CD8-positive, alpha-beta memory T cell (primary cell): ENCODE measurements at regions not wholly inside any gene's neighbourhood (a gene's known extent, or its start where the extent isn't known, plus 50 kb on each side); places are given as distances from the start of the nearest gene placed in this dataset.

Experiments
- CTCF ChIA-PET: fragments of 350-600 bp; sonication (Branson Sonifier 250); formaldehyde crosslinking; loops from one replicate; lab custom pipeline; 2021; ENCODE audit warnings: antibody characterized with exemption; lab: Charles Lee
- POLR2A ChIA-PET: fragments of 350-600 bp; sonication (Branson Sonifier 250); formaldehyde crosslinking; loops from one replicate; lab custom pipeline; 2021; ENCODE audit warnings: antibody characterized with exemption; lab: Charles Lee
- DNase-seq, 5 donors: peaks; one replicate each; pipeline versions ENCODE4 v3.0.0 to v3.0.0-alpha.2; 2020 to 2022; ENCODE audit warnings: mixed read lengths in 1 of 5
- H3K27ac ChIP-seq: one replicate; pipeline ENCODE4 v1.7.0; 2013; ENCODE audit warnings: low read depth, mild to moderate bottlenecking, low read length, moderate library complexity
- H3K27me3 ChIP-seq: 2 replicates; pipeline ENCODE4 v1.7.0; 2013; ENCODE audit warnings: low read length, mild to moderate bottlenecking; ENCODE audit not compliant: insufficient read depth, poor library complexity, severe bottlenecking
- H3K36me3 ChIP-seq: 2 replicates; pipeline ENCODE4 v1.7.0; 2013; ENCODE audit warnings: mild to moderate bottlenecking, low read length, moderate library complexity; ENCODE audit not compliant: insufficient read depth
- H3K4me1 ChIP-seq: 2 replicates; pipeline ENCODE4 v1.7.0; 2013; ENCODE audit warnings: mild to moderate bottlenecking, low read length, moderate library complexity; ENCODE audit not compliant: insufficient read depth
- H3K4me3 ChIP-seq: 2 replicates; pipeline ENCODE4 v1.7.0; 2013; ENCODE audit warnings: mild to moderate bottlenecking, low read length
- H3K9me3 ChIP-seq: 2 replicates; pipeline ENCODE4 v1.7.0; 2013; ENCODE audit warnings: mild to moderate bottlenecking, low read length
- H3K27ac Mint-ChIP-seq, 8 donors: one replicate each; pipeline ENCODE4 v1.8.0; 2020 to 2021; ENCODE audit warnings: mixed read lengths in 8 of 8, mild to moderate bottlenecking in 6 of 8, inconsistent platforms in 3 of 8, moderate library complexity in 3 of 8
- H3K27me3 Mint-ChIP-seq, 2 donors: one replicate each; pipeline ENCODE4 v1.8.0; 2020 to 2021; ENCODE audit warnings: mixed read lengths in 2 of 2, mild to moderate bottlenecking in 1 of 2, moderate library complexity in 1 of 2
- H3K36me3 Mint-ChIP-seq, 3 donors: one replicate each; pipeline ENCODE4 v1.8.0; 2020 to 2021; ENCODE audit warnings: mixed read lengths in 3 of 3, inconsistent platforms in 1 of 3, mild to moderate bottlenecking in 1 of 3
- H3K4me1 Mint-ChIP-seq, 3 donors: one replicate each; pipeline ENCODE4 v1.8.0; 2020 to 2021; ENCODE audit warnings: mixed read lengths in 3 of 3, inconsistent platforms in 1 of 3, mild to moderate bottlenecking in 1 of 3
- H3K4me3 Mint-ChIP-seq, 7 donors: one replicate each; pipeline ENCODE4 v1.8.0; 2020 to 2021; ENCODE audit warnings: mixed read lengths in 7 of 7, mild to moderate bottlenecking in 6 of 7, moderate library complexity in 4 of 7, inconsistent platforms in 2 of 7
- H3K9me3 Mint-ChIP-seq, 5 donors: one replicate each; pipeline ENCODE4 v1.8.0; 2020 to 2022; ENCODE audit warnings: mixed read lengths in 5 of 5, mild to moderate bottlenecking in 3 of 5, moderate library complexity in 2 of 5, inconsistent platforms in 1 of 5

- no peak overlapping the region for H3K27ac ChIP-seq
- CTCF ChIA-PET, result no interaction called here
- H3K4me1 ChIP-seq, result peaks cover 70% of the 10 kb centered on the region
These were observed 182.1 kb upstream of the SDK2 start for GRCh38 chr17:73826181-73826871.

GRCh38 chr17:73826872-73827228, 182.6 kb upstream of the SDK2 start:
- Histone ChIP-seq H3K36me3 (no peaks in the 10 kb centered on the region), H3K27ac (no peak overlapping the region), H3K4me3 (no peak overlapping the region), H3K27me3 (no peaks in the 10 kb centered on the region), H3K4me1 (peaks cover 74% of the 10 kb centered on the region), H3K9me3 (no peaks in the 10 kb centered on the region)
- Mint-ChIP-seq H3K9me3 (no peaks in the 10 kb centered on the region), H3K4me1 (peaks cover 15 to 61% (median 20%) of the 10 kb centered on the region in 3 donors), H3K4me3 (no peak overlapping the region), H3K27me3 (peaks cover 6 to 24% of the 10 kb centered on the region in 2 donors), H3K36me3 (no peaks in the 10 kb centered on the region), H3K27ac (peak overlapping the region in 1 of 8 donors; percentile 35)
- no peak for DNase-seq
- POLR2A ChIA-PET, result no interaction called here
- CTCF ChIA-PET, result no interaction called here

More at GRCh38 chr17:73826181-73826871, 182.1 kb upstream of the SDK2 start:
- no peak for DNase-seq
- peaks cover 12 to 28% of the 10 kb centered on the region in 2 donors for H3K27me3 Mint-ChIP-seq
- H3K27ac Mint-ChIP-seq, result peak overlapping the region in 2 of 8 donors; percentile 2 to 35
- Histone ChIP-seq H3K4me3 (no peak overlapping the region), H3K27me3 (no peaks in the 10 kb centered on the region), H3K36me3 (no peaks in the 10 kb centered on the region), H3K9me3 (no peaks in the 10 kb centered on the region)
- no peak overlapping the region for H3K4me3 Mint-ChIP-seq
- H3K9me3 Mint-ChIP-seq, result no peaks in the 10 kb centered on the region
- H3K36me3 Mint-ChIP-seq, result no peaks in the 10 kb centered on the region
- H3K4me1 Mint-ChIP-seq, result peaks cover 15 to 57% (median 20%) of the 10 kb centered on the region in 3 donors
- POLR2A ChIA-PET, result no interaction called here

GRCh38 chr17:73827627-73828291, 183.5 kb upstream of the SDK2 start:
- peak overlapping the region in 6 of 7 donors; percentile 5 to 56 (median 44) for H3K4me3 Mint-ChIP-seq
- peak in 1 of 5 donors; percentile 7 for DNase-seq
- H3K27me3 Mint-ChIP-seq, result peaks cover 6 to 17% of the 10 kb centered on the region in 2 donors
- Histone ChIP-seq H3K9me3 (no peaks in the 10 kb centered on the region), H3K27me3 (no peaks in the 10 kb centered on the region), H3K36me3 (no peaks in the 10 kb centered on the region), H3K4me3 (no peak overlapping the region), H3K4me1 (peaks cover 69% of the 10 kb centered on the region), H3K27ac (no peak overlapping the region)
- no peaks in the 10 kb centered on the region for H3K9me3 Mint-ChIP-seq
- ChIA-PET CTCF (no interaction called here), POLR2A (no interaction called here)
- H3K27ac Mint-ChIP-seq, result peak overlapping the region in 7 of 8 donors; percentile 2 to 86 (median 48)
- peaks cover 0 to 1% (median 0%) of the 10 kb centered on the region in 3 donors for H3K36me3 Mint-ChIP-seq
- peaks cover 11 to 59% (median 22%) of the 10 kb centered on the region in 3 donors for H3K4me1 Mint-ChIP-seq

- ChIA-PET POLR2A (no interaction called here), CTCF (no interaction called here)
- Histone ChIP-seq H3K27ac (no peak overlapping the region), H3K4me1 (peaks cover 61% of the 10 kb centered on the region), H3K27me3 (no peaks in the 10 kb centered on the region), H3K36me3 (no peaks in the 10 kb centered on the region), H3K9me3 (no peaks in the 10 kb centered on the region), H3K4me3 (no peak overlapping the region)
- no peak for DNase-seq
- peaks cover 0 to 8% of the 10 kb centered on the region in 2 donors for H3K27me3 Mint-ChIP-seq
- H3K4me1 Mint-ChIP-seq, result peaks cover 8 to 53% (median 20%) of the 10 kb centered on the region in 3 donors
- H3K27ac Mint-ChIP-seq, result peak overlapping the region in 2 of 8 donors; percentile 2 to 62
- H3K36me3 Mint-ChIP-seq, result peaks cover 0 to 1% (median 0%) of the 10 kb centered on the region in 3 donors
- no peaks in the 10 kb centered on the region for H3K9me3 Mint-ChIP-seq
- peak overlapping the region in 1 of 7 donors; percentile 21 for H3K4me3 Mint-ChIP-seq
These were observed 185.5 kb upstream of the SDK2 start for GRCh38 chr17:73829676-73830280.

- ChIA-PET POLR2A (no interaction called here), CTCF (no interaction called here)
- Mint-ChIP-seq H3K36me3 (peaks cover 0 to 1% (median 0%) of the 10 kb centered on the region in 3 donors), H3K4me3 (peak overlapping the region in 1 of 7 donors; percentile 33), H3K27me3 (peaks cover 0 to 7% of the 10 kb centered on the region in 2 donors), H3K4me1 (peaks cover 17 to 66% (median 29%) of the 10 kb centered on the region in 3 donors), H3K9me3 (no peaks in the 10 kb centered on the region), H3K27ac (no peak overlapping the region)
- Histone ChIP-seq H3K27ac (no peak overlapping the region), H3K36me3 (no peaks in the 10 kb centered on the region), H3K4me3 (no peak overlapping the region), H3K27me3 (no peaks in the 10 kb centered on the region), H3K9me3 (no peaks in the 10 kb centered on the region), H3K4me1 (peaks cover 58% of the 10 kb centered on the region)
- DNase-seq, result no peak
These were observed 187.5 kb upstream of the SDK2 start for GRCh38 chr17:73831699-73832098.

- no peak for DNase-seq
- POLR2A ChIA-PET, result no interaction called here
- CTCF ChIA-PET, result no interaction called here
- Mint-ChIP-seq H3K4me3 (no peak overlapping the region), H3K27me3 (peaks cover 0 to 14% of the 10 kb centered on the region in 2 donors), H3K4me1 (peaks cover 9 to 46% (median 18%) of the 10 kb centered on the region in 3 donors), H3K27ac (no peak overlapping the region), H3K9me3 (peaks cover 0 to 2% (median 0%) of the 10 kb centered on the region in 5 donors), H3K36me3 (peaks cover 0 to 1% (median 0%) of the 10 kb centered on the region in 3 donors)
- no peak overlapping the region for H3K4me3 ChIP-seq
- peaks cover 36% of the 10 kb centered on the region for H3K4me1 ChIP-seq
- no peaks in the 10 kb centered on the region for H3K36me3 ChIP-seq
- H3K9me3 ChIP-seq, result no peaks in the 10 kb centered on the region
- no peaks in the 10 kb centered on the region for H3K27me3 ChIP-seq
- H3K27ac ChIP-seq, result no peak overlapping the region
These were observed 189.7 kb upstream of the SDK2 start for GRCh38 chr17:73833775-73834488.

- H3K9me3 Mint-ChIP-seq, result peaks cover 0 to 2% (median 0%) of the 10 kb centered on the region in 5 donors
- peaks cover 0 to 1% (median 0%) of the 10 kb centered on the region in 3 donors for H3K36me3 Mint-ChIP-seq
- H3K4me3 Mint-ChIP-seq, result no peak overlapping the region
- Histone ChIP-seq H3K36me3 (no peaks in the 10 kb centered on the region), H3K27ac (no peak overlapping the region), H3K27me3 (no peaks in the 10 kb centered on the region), H3K9me3 (no peaks in the 10 kb centered on the region), H3K4me1 (peaks cover 27% of the 10 kb centered on the region), H3K4me3 (no peak overlapping the region)
- CTCF ChIA-PET, result no interaction called here
- POLR2A ChIA-PET, result no interaction called here
- H3K27me3 Mint-ChIP-seq, result peaks cover 4 to 16% of the 10 kb centered on the region in 2 donors
- H3K4me1 Mint-ChIP-seq, result peaks cover 9 to 37% (median 18%) of the 10 kb centered on the region in 3 donors
- no peak for DNase-seq
- peak overlapping the region in 1 of 8 donors; percentile 34 for H3K27ac Mint-ChIP-seq
These were observed 190.6 kb upstream of the SDK2 start for GRCh38 chr17:73834684-73835343.
